ENCODE measurements at regions not wholly inside any gene's neighbourhood (a gene's known extent, or its start where the extent isn't known, plus 50 kb on each side); places are given as distances from the start of the nearest gene placed in this dataset.

DNA sequence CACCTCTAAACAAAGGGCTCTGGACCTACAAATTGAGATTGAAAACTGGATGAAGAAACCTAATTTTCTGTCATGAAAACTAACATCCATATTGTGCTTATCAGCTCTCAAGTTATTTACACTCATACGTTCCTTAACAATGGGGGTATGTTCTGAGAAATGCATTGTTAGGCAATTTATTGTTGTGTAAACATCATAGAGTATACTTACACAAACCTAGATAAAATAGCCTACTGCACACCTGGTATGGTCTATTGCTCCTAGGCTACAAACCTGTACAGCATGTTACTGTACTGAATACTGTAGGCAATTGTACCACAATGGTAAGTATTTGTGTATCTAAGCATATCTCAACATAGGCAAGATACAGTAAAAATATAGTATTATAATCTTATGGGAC, 191.4 kb downstream of the TM2D1 start:
- no peak for DNase-seq
- H3K4me1 ChIP-seq = no peaks in the 10 kb centered on the region
- no peaks in the 10 kb centered on the region for H3K36me3 ChIP-seq
- no peak overlapping the region for H3K27ac ChIP-seq
- FAIRE-seq = no peak
- TF ChIP-seq, protein P1, sequence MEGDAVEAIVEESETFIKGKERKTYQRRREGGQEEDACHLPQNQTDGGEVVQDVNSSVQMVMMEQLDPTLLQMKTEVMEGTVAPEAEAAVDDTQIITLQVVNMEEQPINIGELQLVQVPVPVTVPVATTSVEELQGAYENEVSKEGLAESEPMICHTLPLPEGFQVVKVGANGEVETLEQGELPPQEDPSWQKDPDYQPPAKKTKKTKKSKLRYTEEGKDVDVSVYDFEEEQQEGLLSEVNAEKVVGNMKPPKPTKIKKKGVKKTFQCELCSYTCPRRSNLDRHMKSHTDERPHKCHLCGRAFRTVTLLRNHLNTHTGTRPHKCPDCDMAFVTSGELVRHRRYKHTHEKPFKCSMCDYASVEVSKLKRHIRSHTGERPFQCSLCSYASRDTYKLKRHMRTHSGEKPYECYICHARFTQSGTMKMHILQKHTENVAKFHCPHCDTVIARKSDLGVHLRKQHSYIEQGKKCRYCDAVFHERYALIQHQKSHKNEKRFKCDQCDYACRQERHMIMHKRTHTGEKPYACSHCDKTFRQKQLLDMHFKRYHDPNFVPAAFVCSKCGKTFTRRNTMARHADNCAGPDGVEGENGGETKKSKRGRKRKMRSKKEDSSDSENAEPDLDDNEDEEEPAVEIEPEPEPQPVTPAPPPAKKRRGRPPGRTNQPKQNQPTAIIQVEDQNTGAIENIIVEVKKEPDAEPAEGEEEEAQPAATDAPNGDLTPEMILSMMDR (IDR thresholded peaks at IDR 0.05) = no peak
- H3K4me3 ChIP-seq = no peak overlapping the region
- intact Hi-C loops (cut with DNase I) = no loop called here
- no peaks in the 10 kb centered on the region for H3K9me3 ChIP-seq
- WGBS, 2 donors = 9 to 32% methylated on average over 1 of the region's 1 CpG
- ATAC-seq = no peak
- no peaks in the 10 kb centered on the region for H3K27me3 ChIP-seq

GRCh38 chr1:61531716-61532115, 193.2 kb downstream of the TM2D1 start:
- no peaks in the 10 kb centered on the region for H3K9me3 ChIP-seq
- DNase-seq (no peak), ATAC-seq (no peak), FAIRE-seq (no peak)
- WGBS, 2 donors = 73 to 86% methylated on average over 2 of the region's 2 CpGs
- no peaks in the 10 kb centered on the region for H3K4me1 ChIP-seq
- H3K4me3 ChIP-seq = no peak overlapping the region
- no peaks in the 10 kb centered on the region for H3K27me3 ChIP-seq
- no peak overlapping the region for H3K27ac ChIP-seq
- TF ChIP-seq, protein P1 (IDR thresholded peaks at IDR 0.05) = no peak
- no peaks in the 10 kb centered on the region for H3K36me3 ChIP-seq
- intact Hi-C loops (cut with DNase I) = no loop called here

GRCh38 chr1:61523893-61524605, 200.9 kb downstream of the TM2D1 start:
- WGBS, 2 donors = 89 to 90% methylated on average over 1 of the region's 1 CpG
- no peaks in the 10 kb centered on the region for H3K9me3 ChIP-seq
- intact Hi-C loops (cut with DNase I) = no loop called here
- TF ChIP-seq, protein P1 (IDR thresholded peaks at IDR 0.05) = no peak
- no peaks in the 10 kb centered on the region for H3K27me3 ChIP-seq
- H3K27ac ChIP-seq = no peak overlapping the region
- FAIRE-seq (no peak), DNase-seq (no peak), ATAC-seq (no peak)
- no peaks in the 10 kb centered on the region for H3K4me1 ChIP-seq
- H3K36me3 ChIP-seq = no peaks in the 10 kb centered on the region
- no peak overlapping the region for H3K4me3 ChIP-seq

DNA sequence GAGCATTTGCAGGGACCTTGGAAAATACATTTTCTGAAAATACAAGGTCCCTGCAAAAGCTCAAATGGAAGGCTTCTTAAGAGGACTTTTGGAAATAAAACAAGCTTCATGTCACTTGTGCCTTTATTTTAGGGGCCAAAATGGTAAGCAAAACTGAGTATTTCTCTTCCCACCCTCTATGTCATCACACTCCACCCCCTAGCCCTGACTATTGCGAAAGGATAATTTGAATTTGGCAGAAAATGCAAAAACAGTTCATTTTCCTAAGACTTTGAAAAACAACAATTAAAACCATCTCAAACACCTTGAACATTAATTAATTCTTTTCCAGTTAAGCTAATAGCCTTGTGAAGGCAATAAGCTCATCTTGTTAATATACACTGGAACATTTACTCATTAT, 201.7 kb downstream of the TM2D1 start:
- no peak for FAIRE-seq
- H3K36me3 ChIP-seq = no peaks in the 10 kb centered on the region
- 88 to 96% methylated on average over 1 of the region's 1 CpG for WGBS, 2 donors
- H3K27ac ChIP-seq = no peak overlapping the region
- H3K9me3 ChIP-seq = no peaks in the 10 kb centered on the region
- no peak for DNase-seq
- no peak overlapping the region for H3K4me3 ChIP-seq
- H3K4me1 ChIP-seq = no peaks in the 10 kb centered on the region
- intact Hi-C loops (cut with DNase I) = no loop called here
- H3K27me3 ChIP-seq = no peaks in the 10 kb centered on the region
- no peak for ATAC-seq
- TF ChIP-seq, protein P1 (IDR thresholded peaks at IDR 0.05) = no peak

GRCh38 chr1:61520401-61520800, 204.5 kb downstream of the TM2D1 start:
- no peaks in the 10 kb centered on the region for H3K9me3 ChIP-seq
- H3K36me3 ChIP-seq = no peaks in the 10 kb centered on the region
- TF ChIP-seq, protein P1 (IDR thresholded peaks at IDR 0.05) = no peak
- FAIRE-seq (no peak), ATAC-seq (no peak), DNase-seq (no peak)
- no peak overlapping the region for H3K4me3 ChIP-seq
- no peaks in the 10 kb centered on the region for H3K27me3 ChIP-seq
- H3K4me1 ChIP-seq = no peaks in the 10 kb centered on the region
- H3K27ac ChIP-seq = no peak overlapping the region
- intact Hi-C loops (cut with DNase I) = no loop called here
